ENCODE measurements at regions not wholly inside any gene's neighbourhood (a gene's known extent, or its start where the extent isn't known, plus 50 kb on each side); places are given as distances from the start of the nearest gene placed in this dataset.

- Mint-ChIP-seq H3K9me3 (no peaks in the 10 kb centered on the region), H3K36me3 (no peaks in the 10 kb centered on the region), H3K4me3 (no peak overlapping the region), H3K27me3 (ENCODE audit: insufficient read depth, low read depth) (no peaks in the 10 kb centered on the region), H3K27ac (no peak overlapping the region), H3K4me1 (no peaks in the 10 kb centered on the region)
- Histone ChIP-seq H3K36me3 (no peaks in the 10 kb centered on the region), H3K9ac (no peak overlapping the region), H3K27me3 (no peaks in the 10 kb centered on the region), H3K4me1 (no peaks in the 10 kb centered on the region), H2AFZ (replicated peaks) (no peak overlapping the region), H3K9me3 (ENCODE audit: low read depth) (no peaks in the 10 kb centered on the region), H3K27ac (no peak overlapping the region), H3K4me3 (no peak overlapping the region), H4K20me1 (ENCODE audit: low read depth) (no peaks in the 10 kb centered on the region), H3K79me2 (ENCODE audit: low read depth) (no peaks in the 10 kb centered on the region), H3K4me2 (no peak overlapping the region), H3F3A (ENCODE audit: low read depth) (no peaks in the 10 kb centered on the region)
- DNase-seq (ENCODE audit: low spot score): no peak
- TF ChIP-seq EZH2 (IDR thresholded peaks at IDR 0.05) (no peak), EZH2phosphoT487 (IDR thresholded peaks at IDR 0.05) (no peak), CTCF (IDR thresholded peaks at IDR 0.05) (no peak)
These were observed 120.7 kb downstream of the ABCC12 start for GRCh38 chr16:48035142-48035541.

GRCh38 chr16:48030926-48031325, 124.9 kb downstream of the ABCC12 start:
- H3F3A ChIP-seq (ENCODE audit: low read depth): no peaks in the 10 kb centered on the region
- H3K4me3 Mint-ChIP-seq: no peak overlapping the region

GRCh38 chr16:48029768-48030167, 126.0 kb downstream of the ABCC12 start:
- Histone ChIP-seq H4K20me1 (ENCODE audit: low read depth) (no peaks in the 10 kb centered on the region), H3K9me3 (ENCODE audit: low read depth) (no peaks in the 10 kb centered on the region), H3K9ac (no peak overlapping the region), H3K4me2 (no peak overlapping the region), H3K36me3 (no peaks in the 10 kb centered on the region), H3K4me3 (no peak overlapping the region), H3K27ac (no peak overlapping the region), H3K27me3 (no peaks in the 10 kb centered on the region), H2AFZ (replicated peaks) (no peak overlapping the region), H3F3A (ENCODE audit: low read depth) (no peaks in the 10 kb centered on the region), H3K79me2 (ENCODE audit: low read depth) (no peaks in the 10 kb centered on the region), H3K4me1 (no peaks in the 10 kb centered on the region)
- no peaks in the 10 kb centered on the region for H3K36me3 Mint-ChIP-seq
- H3K9me3 Mint-ChIP-seq: peaks cover 3% of the 10 kb centered on the region
- H3K27me3 Mint-ChIP-seq (ENCODE audit: insufficient read depth, low read depth): no peaks in the 10 kb centered on the region
- TF ChIP-seq EZH2 (IDR thresholded peaks at IDR 0.05) (no peak), EZH2phosphoT487 (IDR thresholded peaks at IDR 0.05) (no peak), CTCF (IDR thresholded peaks at IDR 0.05) (no peak)
- no peak overlapping the region for H3K4me3 Mint-ChIP-seq
- no peak for DNase-seq (ENCODE audit: low spot score)
- no peak overlapping the region for H3K27ac Mint-ChIP-seq
- H3K4me1 Mint-ChIP-seq: peaks cover 3% of the 10 kb centered on the region

More at GRCh38 chr16:48030926-48031325, 124.9 kb downstream of the ABCC12 start:
- no peaks in the 10 kb centered on the region for H3K79me2 ChIP-seq (ENCODE audit: low read depth)
- no peak overlapping the region for H3K4me2 ChIP-seq
- H3K9ac ChIP-seq: no peak overlapping the region
- no peaks in the 10 kb centered on the region for H3K36me3 ChIP-seq
- no peaks in the 10 kb centered on the region for H3K36me3 Mint-ChIP-seq
- DNase-seq (ENCODE audit: low spot score): no peak
- no peaks in the 10 kb centered on the region for H3K27me3 ChIP-seq
- no peaks in the 10 kb centered on the region for H4K20me1 ChIP-seq (ENCODE audit: low read depth)
- peaks cover 3% of the 10 kb centered on the region for H3K9me3 Mint-ChIP-seq
- H3K4me1 ChIP-seq: no peaks in the 10 kb centered on the region
- H3K27ac ChIP-seq: no peak overlapping the region
- H3K27me3 Mint-ChIP-seq (ENCODE audit: insufficient read depth, low read depth): no peaks in the 10 kb centered on the region
- no peak overlapping the region for H2AFZ ChIP-seq (replicated peaks)
- no peak overlapping the region for H3K4me3 ChIP-seq
- peaks cover 3% of the 10 kb centered on the region for H3K4me1 Mint-ChIP-seq
- TF ChIP-seq EZH2phosphoT487 (IDR thresholded peaks at IDR 0.05) (no peak), EZH2 (IDR thresholded peaks at IDR 0.05) (no peak), CTCF (IDR thresholded peaks at IDR 0.05) (no peak)
- H3K9me3 ChIP-seq (ENCODE audit: low read depth): no peaks in the 10 kb centered on the region
- no peak overlapping the region for H3K27ac Mint-ChIP-seq
